GM18502 (cell line): ENCODE measurements at regions not wholly inside any gene's neighbourhood (a gene's known extent, or its start where the extent isn't known, plus 50 kb on each side); places are given as distances from the start of the nearest gene placed in this dataset.

Source experiments
- ATAC-seq: cut with Tn5 transposase; IDR thresholded peaks from one replicate; pipeline ENCODE4 v1.9.1; 2021; ENCODE audit warnings: mild to moderate bottlenecking; ENCODE audit not compliant: unreplicated experiment, poor library complexity

DNA sequence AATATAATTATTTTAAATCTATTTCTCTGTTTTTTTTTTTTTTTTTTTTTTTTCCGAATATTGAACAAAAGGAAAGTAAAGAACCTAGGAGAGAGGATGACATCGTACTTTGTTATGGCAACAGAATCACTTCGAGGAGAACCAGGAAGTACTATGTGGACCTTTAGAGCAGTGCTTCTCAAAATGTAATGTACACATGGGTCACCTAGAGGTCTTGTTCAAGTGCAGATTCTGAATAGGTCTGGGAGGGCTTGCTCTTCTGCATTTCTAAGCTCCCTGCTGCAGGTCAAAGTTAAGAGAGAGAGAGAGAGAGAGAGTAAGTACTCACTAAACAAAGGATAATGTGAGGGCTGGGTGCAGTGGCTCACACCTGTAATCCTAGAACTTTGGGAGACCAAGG is 419.5 kb upstream of the TENM4 start:
- ATAC-seq = no peak

GRCh38 chr11:79857377-79858214 is 416.8 kb upstream of the TENM4 start:
- no peak for ATAC-seq

DNA sequence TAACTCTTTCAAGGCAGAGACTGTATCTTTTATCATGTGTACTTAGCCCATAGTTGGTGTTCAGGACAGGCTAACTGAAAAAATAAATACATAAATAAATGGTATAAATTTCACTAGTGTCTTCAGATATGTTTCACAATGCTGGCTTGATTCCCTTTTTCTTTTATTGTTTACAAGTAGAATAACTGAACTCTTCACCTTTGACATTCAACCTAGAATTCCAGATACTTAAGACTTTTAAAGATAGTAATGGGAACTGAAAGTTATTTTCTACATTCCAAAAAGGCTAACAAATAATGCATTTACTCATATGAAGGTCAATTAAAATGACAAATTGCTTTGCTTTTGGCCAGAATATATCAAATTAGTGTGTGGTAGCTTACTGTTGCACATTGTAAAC is 411.3 kb upstream of the TENM4 start:
- ATAC-seq = no peak

DNA sequence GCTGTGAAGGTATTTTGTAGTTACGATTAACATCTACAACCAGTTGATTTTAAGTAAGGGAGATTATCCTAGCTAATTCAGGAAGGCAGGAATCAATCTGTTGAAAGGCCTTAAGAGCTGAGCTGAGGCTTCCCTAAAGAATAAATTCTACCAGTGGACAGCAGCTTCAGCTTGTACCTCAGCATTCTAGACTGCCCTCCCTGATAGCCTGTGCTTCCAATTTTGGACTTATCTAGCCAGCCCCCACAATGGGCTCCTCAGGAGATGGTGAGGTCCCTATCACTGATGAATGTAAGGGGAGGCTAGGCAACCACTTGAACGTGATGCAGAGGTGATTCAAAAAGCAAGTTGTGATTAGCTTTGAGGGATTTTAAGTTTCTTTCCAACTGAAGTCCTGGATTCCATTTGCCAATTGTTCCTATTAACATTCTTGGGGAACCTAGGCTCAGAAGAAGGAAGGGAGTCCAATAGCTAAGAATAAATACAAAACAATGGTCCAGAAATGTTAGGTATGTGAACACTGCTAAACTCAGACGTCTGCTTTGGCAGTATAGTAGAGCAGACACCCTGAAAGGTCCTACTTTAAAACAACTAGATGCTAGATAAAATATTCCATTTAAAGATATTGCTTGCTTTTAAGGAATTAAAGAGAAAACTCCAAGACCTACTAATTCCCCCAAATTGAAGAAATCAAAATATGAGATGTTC is 404.3 kb upstream of the TENM4 start:
- ATAC-seq = no peak

DNA sequence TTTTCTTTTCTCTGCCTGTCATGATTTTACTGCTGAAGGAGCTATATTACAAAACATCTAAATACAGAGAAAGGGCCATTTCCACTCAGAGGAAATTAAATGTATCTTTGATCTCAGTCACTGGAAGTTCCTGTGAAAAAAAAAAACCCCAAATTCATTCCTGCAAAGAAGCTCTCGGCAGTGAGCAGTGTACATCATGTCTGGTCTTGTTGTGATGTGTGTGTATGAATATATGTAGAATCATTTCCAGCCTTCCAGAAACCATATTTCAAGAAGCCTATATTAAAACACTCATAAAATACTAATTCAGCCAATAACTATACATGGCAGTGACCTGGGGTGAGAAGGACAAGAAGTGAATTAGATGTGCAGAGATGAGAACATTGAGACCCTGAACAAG is 393.2 kb upstream of the TENM4 start:
- no peak for ATAC-seq

- ATAC-seq = no peak
Measured at GRCh38 chr11:79830446-79830845, 389.6 kb upstream of the TENM4 start.

GRCh38 chr11:79829891-79830290 is 389.1 kb upstream of the TENM4 start:
- no peak for ATAC-seq

- ATAC-seq = no peak
Measured at GRCh38 chr11:79822766-79823165, 381.9 kb upstream of the TENM4 start.

- no peak for ATAC-seq
Measured at GRCh38 chr11:79813551-79813950, 372.7 kb upstream of the TENM4 start.

GRCh38 chr11:79809487-79809886 is 368.7 kb upstream of the TENM4 start:
- ATAC-seq = no peak

- no peak for ATAC-seq
Measured at GRCh38 chr11:79807506-79807905, 366.7 kb upstream of the TENM4 start.

DNA sequence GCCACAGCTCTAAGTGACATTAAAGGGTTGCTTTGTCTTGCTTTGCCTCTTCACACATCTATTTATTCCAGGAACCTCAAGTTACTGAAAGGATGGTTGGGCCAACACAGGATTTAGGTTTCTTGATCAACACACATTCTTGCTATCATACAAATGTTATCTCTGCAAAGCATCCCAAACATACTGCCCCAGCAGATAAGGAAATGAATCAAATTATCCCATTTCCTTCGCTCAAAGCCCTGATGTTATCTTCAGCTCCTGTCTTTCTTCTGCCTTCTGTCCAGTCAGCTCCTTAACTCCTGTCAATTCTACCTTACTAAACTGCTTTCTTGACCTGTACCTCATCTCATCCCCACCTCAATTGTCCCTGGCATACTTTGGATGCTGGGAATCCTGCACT is 355.9 kb upstream of the TENM4 start:
- no peak for ATAC-seq

DNA sequence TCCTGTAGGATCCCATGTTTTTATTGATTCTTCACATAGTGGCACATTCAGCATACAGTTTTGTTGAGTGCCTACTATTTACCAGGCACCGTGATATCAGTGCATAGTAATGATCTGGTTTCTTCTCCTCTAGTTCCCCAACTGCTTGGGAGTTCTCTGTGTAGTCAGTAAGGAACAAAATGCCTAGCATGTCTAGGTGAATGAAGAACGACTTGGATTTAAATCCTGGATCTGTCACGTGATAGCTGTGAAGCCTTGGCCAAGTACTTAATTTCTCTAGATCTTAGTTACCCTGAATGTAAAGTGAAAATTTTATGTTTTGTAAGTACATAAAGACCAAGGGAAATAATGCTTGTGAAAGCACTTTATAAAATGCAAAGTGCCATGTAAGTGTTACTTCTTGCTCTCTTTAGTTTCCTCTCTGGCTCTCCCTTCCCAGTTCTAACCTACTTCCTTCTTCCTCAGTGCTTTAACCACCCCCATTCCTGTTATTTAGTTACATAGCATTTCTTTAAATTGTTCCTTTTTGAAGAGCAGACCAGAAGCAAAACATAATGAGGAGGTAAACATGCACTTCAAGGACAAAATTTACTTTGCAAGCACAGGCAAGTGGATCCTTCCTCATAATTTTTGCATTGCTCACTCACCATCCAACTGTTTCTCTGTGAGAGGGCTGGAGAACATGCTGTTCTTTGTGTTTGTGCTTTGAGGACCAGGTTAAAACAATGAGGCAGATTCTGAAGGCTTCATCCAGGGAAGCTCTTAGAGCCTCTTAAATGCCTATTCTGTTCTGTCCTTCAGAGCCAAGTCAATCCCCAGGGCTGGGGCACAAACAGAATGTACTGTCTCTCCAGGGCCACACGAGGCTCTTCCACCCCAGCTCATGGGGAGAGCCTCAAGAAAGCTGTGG is 353.9 kb upstream of the TENM4 start:
- no peak for ATAC-seq

DNA sequence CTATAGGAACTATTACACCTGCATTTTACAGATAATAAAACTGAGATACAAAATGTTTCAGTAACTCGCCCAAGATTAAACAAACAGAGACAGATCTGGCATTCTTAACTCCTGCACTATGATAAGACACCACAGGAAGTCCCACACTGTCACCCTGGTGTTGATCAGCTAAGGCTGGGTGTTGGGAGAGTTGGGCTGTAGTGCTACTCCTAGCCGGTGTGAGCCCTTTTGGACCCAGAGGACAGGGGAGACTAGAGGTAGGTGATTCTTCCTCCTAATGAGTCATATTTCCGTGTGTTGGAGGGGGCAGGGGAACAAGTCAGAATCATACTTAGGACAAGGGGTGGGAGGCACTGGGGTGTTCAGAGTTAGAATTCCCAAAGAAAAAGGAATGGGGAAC is 353.2 kb upstream of the TENM4 start:
- ATAC-seq = no peak

GRCh38 chr11:79786961-79787360 is 346.1 kb upstream of the TENM4 start:
- ATAC-seq = no peak

DNA sequence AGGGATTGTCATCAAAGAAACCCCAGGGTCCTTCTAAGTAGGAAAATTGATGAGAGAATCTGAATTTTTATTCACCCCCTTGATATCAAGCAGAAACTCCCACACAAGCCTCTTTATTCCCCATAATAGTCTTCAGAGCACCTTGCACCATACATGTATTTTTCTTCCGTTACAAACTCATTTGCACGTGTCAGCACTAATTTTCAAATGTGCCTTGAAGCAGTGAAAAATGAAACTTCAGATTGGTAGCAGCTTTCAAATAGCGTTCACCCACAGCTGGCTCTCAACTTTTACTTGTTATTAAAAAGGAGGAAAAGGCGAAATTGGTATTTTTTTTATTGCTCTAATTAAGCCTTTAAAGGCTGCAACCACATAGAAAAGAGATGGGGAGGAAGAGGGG is 343.0 kb upstream of the TENM4 start:
- no peak for ATAC-seq

GRCh38 chr11:79768343-79768742 is 327.5 kb upstream of the TENM4 start:
- no peak for ATAC-seq

GRCh38 chr11:79762279-79762921 is 321.6 kb upstream of the TENM4 start:
- ATAC-seq = no peak

DNA sequence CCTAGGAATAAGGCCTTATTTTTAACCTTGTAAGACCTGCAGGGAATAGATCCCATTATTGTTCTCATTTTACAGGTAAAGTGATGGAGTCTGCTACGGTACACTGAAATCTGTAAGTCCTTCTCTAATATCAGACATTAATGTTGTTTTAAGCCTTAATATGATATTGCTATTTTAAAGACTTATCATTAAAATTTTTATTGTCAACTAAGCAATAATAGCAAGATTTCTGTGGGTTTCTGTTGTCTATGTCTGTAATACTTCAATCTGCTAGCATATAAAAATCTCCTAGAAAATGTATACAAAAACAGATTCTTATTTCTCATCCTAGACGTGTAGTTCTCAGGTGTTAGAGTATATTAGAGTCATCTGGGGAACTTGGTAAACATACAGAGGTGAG is 317.5 kb upstream of the TENM4 start:
- ATAC-seq = no peak

DNA sequence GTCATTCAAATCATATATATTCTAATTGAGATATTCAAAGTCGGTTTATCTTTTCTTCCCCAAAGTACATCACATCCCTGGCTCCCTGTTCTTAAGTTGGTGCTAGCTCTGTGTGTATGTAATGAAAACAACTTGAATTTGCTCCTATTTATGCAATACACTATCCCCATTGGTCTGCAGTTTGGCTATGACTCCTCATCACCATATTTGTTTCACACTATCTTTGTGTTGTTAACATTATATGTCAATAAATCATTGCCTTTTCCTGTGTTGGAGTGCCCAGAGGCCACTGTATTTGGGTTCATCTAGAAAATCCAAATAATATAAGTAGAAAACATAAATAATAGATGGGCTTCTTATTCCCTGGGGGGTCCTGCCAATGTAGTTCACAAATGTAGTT is 306.6 kb upstream of the TENM4 start:
- ATAC-seq = no peak
